ENCODE measurements at regions not wholly inside any gene's neighbourhood (a gene's known extent, or its start where the extent isn't known, plus 50 kb on each side); places are given as distances from the start of the nearest gene placed in this dataset.
A peak's percentile ranks its signal among the peaks of the same experiment; 100 is the strongest.

DNA sequence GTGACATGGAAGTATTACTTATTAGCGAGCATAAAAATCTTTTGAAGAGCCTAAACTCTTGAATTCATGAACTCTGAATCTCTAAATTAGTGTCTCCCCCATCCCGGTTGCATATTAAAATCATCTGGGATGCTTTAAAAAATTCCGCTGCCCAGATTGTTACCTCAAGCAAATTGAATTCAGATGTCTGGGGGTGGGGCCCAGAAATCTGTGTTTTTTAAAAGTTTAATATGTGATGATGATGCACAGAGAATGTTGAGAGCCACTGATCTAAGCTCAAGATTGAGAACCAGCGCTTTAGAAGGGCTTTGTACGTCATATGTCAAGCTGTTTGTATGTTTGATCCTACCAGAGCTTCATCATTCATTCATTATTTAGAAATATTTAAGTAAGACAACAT lies 446.8 kb downstream of the NUF2 start:
- Histone ChIP-seq H3K36me3 (no peaks in the 10 kb centered on the region), H3K4me3 (no peak overlapping the region), H3K4me1 (no peaks in the 10 kb centered on the region), H3K27ac (no peak overlapping the region), H3K27me3 (no peaks in the 10 kb centered on the region), H3K9me3 (peaks cover 0 to 7% (median 0%) of the 10 kb centered on the region in 12 donors)
- DNase-seq (no peak), ATAC-seq (no peak)
- 85 to 89% (median 87%) methylated on average over 5 of the region's 5 CpGs for WGBS, 4 donors
- intact Hi-C loops (cut with DNase I): no loop called here
- TF ChIP-seq, protein P1, sequence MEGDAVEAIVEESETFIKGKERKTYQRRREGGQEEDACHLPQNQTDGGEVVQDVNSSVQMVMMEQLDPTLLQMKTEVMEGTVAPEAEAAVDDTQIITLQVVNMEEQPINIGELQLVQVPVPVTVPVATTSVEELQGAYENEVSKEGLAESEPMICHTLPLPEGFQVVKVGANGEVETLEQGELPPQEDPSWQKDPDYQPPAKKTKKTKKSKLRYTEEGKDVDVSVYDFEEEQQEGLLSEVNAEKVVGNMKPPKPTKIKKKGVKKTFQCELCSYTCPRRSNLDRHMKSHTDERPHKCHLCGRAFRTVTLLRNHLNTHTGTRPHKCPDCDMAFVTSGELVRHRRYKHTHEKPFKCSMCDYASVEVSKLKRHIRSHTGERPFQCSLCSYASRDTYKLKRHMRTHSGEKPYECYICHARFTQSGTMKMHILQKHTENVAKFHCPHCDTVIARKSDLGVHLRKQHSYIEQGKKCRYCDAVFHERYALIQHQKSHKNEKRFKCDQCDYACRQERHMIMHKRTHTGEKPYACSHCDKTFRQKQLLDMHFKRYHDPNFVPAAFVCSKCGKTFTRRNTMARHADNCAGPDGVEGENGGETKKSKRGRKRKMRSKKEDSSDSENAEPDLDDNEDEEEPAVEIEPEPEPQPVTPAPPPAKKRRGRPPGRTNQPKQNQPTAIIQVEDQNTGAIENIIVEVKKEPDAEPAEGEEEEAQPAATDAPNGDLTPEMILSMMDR (IDR thresholded peaks at IDR 0.05): no peak
- no peak for TF ChIP-seq POLR2A (IDR thresholded peaks at IDR 0.05)

DNA sequence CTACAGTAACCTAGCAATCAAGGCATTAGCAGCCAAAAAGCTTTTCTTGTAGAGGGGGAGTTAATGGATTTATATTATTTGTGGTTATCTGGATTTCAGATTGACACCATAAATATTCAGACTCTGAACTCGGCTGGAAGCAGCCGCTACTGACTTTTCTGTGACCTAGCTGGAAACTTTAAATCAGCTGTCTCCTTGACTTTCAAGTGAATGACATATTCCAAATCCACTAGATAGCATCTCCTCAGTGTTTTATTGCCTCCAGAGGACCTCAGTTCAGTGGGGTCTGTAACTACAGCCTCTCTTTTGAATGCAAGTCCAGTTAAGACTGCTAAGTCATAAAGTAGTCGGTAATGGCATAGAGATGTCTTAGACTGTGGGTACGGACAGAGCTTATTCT lies 448.5 kb downstream of the NUF2 start:
- H3K27me3 ChIP-seq: no peaks in the 10 kb centered on the region
- DNase-seq (no peak), ATAC-seq (no peak)
- 62 to 71% (median 63%) methylated on average over 4 of the region's 4 CpGs for WGBS, 4 donors
- intact Hi-C loops (cut with DNase I): no loop called here
- H3K4me3 ChIP-seq: no peak overlapping the region
- no peaks in the 10 kb centered on the region for H3K36me3 ChIP-seq
- no peak overlapping the region for H3K27ac ChIP-seq
- TF ChIP-seq POLR2A (IDR thresholded peaks at IDR 0.05): no peak
- TF ChIP-seq, protein P1 (IDR thresholded peaks at IDR 0.05): no peak
- H3K9me3 ChIP-seq: no peaks in the 10 kb centered on the region
- H3K4me1 ChIP-seq: peaks cover 0 to 3% (median 0%) of the 10 kb centered on the region in 12 donors

DNA sequence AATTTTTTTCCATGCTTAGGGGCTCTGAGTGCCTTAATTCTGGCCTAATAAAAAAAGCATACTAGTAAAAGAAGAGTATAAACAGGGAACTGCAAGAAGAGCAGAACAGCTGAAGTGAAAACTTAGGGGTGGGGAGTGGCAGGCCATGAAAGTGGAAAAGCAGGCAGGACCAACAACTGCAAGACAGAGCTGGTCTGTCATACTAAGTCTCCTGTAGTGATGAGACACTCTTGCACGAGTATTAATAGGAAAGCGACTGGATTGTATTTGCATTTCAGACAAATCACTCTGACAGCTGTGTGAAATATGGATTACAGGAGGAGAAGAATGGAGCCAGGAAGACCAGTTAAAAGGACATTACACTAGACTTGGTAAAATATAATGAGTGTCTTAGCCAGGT lies 449.9 kb downstream of the NUF2 start:
- 67 to 82% (median 78%) methylated on average over 2 of the region's 2 CpGs for WGBS, 4 donors

DNA sequence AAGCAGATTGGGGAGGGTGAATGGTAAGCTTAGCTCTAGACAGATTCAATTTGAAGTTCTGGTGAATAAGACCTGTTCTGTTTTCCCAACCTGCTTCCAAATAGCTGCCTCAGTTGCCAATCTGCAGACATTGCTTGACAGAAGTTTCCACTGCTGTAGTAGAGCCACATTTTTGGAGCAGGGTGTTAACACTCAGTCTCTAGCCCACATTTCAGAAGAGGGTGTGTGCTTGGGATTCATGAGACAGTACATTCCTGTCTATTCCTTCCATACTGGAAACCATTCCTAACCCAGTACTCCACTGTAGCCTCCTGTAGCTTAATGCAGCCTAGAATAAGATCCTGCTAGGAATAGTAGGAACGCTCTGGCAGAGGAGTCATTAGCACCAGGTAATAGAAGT lies 450.5 kb downstream of the NUF2 start:
- Histone ChIP-seq H3K4me3 (no peak overlapping the region), H3K36me3 (no peaks in the 10 kb centered on the region), H3K27me3 (no peaks in the 10 kb centered on the region), H3K27ac (no peak overlapping the region), H3K9me3 (no peaks in the 10 kb centered on the region), H3K4me1 (peaks cover 0 to 5% (median 0%) of the 10 kb centered on the region in 12 donors)
- intact Hi-C loops (cut with DNase I): no loop called here
- peak in 1 of 4 donors; percentile 32 for ATAC-seq
- DNase-seq: no peak
- no peak for TF ChIP-seq POLR2A (IDR thresholded peaks at IDR 0.05)
- TF ChIP-seq, protein P1 (IDR thresholded peaks at IDR 0.05): no peak
- WGBS, 4 donors: 91 to 93% (median 92%) methylated on average over 1 of the region's 1 CpG

More for the DNA sequence above, 449.9 kb downstream of the NUF2 start:
- Histone ChIP-seq H3K27me3 (no peaks in the 10 kb centered on the region), H3K27ac (no peak overlapping the region), H3K36me3 (no peaks in the 10 kb centered on the region), H3K4me3 (no peak overlapping the region), H3K9me3 (no peaks in the 10 kb centered on the region), H3K4me1 (peaks cover 0 to 5% (median 0%) of the 10 kb centered on the region in 12 donors)
- intact Hi-C loops (cut with DNase I): no loop called here
- no peak for ATAC-seq
- TF ChIP-seq, protein P1 (IDR thresholded peaks at IDR 0.05): no peak
- TF ChIP-seq POLR2A (IDR thresholded peaks at IDR 0.05): no peak
- no peak for DNase-seq

Measured in heart left ventricle (tissue), 16 donors.